ENCODE measurements at regions not wholly inside any gene's neighbourhood (a gene's known extent, or its start where the extent isn't known, plus 50 kb on each side); places are given as distances from the start of the nearest gene placed in this dataset.

DNA sequence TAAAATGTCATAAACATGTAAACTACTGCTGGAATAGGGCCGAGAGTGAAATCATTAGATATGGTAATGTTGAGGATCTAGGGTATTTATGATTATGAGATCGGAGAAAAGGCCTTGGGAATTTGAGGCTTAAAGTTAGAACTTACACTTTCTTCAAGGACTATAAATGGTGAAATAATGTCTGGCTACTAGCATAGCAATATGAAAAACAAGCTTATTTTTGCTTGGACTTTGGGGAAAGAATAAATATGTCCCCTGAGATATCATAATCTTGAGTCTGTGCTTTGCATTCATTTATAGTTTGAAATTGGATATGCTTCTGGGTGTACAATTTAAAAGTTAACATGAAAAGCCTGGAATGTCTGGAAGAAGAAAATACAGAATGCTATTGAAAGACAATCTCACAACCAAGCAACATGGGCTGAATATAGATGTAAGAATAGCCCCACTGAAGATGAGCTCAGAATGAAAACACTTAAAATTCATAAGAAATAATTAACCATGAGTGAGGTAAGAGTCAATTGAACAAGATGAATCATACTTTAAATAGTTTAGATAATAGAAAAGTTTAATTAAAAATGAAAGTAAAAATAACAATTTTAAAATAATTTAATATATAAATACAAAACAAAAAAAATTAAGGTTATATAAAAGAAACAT is 1555.4 kb upstream of the MIR17HG start:
- Histone ChIP-seq H3K4me3 (ENCODE audit: control insufficient read depth in 1 of 7, extremely low read depth in 1 of 7, insufficient read depth in 4 of 7, low read depth in 2 of 7, low read length in 6 of 7) (no peak overlapping the region), H3K4me1 (ENCODE audit: control extremely low read depth in 1 of 4, control insufficient read depth in 4 of 4, insufficient read depth in 4 of 4, low read length in 3 of 4) (no peaks in the 10 kb centered on the region), H3K9me3 (ENCODE audit: control extremely low read depth in 1 of 5, control insufficient read depth in 4 of 5, insufficient read depth in 2 of 5, low read depth in 1 of 5, low read length in 4 of 5) (no peaks in the 10 kb centered on the region), H3K36me3 (ENCODE audit: control insufficient read depth in 4 of 4, insufficient read depth in 4 of 4, low read length in 3 of 4) (no peaks in the 10 kb centered on the region), H3K27ac (ENCODE audit: insufficient read depth in 1 of 2, low read depth in 1 of 2, low read length in 2 of 2, poor library complexity in 1 of 2, severe bottlenecking in 2 of 2) (no peak overlapping the region), H3K27me3 (replicated peaks in 2 of 5; ENCODE audit: control insufficient read depth in 4 of 5, insufficient read depth in 5 of 5, low read length in 4 of 5) (no peaks in the 10 kb centered on the region)
- POLR2A ChIA-PET: no interaction called here
- DNase-seq: no peak
- 100% methylated on average over 2 of the region's 2 CpGs for WGBS (ENCODE audit: insufficient coverage)
- CTCF ChIA-PET: no interaction called here

DNA sequence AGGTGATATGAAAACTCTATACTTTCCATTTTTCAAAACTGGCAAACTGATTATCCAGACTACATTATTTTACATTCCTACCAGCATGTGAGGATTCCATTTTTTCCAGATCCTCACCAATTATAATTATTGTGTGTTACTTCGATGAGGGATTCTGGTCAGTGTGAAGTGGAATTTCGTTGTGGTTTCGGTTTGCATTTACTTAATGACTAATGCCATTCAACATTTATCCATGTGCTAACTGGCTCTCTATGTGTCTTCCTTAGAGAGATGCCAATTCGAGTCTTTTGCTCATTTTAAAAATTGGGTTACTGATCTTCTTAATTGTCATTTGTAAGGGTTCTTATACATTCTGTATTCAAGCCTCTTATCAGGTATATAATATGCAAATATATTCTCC is 1551.3 kb upstream of the MIR17HG start:
- Histone ChIP-seq H3K36me3 (ENCODE audit: control insufficient read depth in 4 of 4, insufficient read depth in 4 of 4, low read length in 3 of 4) (no peaks in the 10 kb centered on the region), H3K4me1 (ENCODE audit: control extremely low read depth in 1 of 4, control insufficient read depth in 4 of 4, insufficient read depth in 4 of 4, low read length in 3 of 4) (no peaks in the 10 kb centered on the region), H3K27me3 (replicated peaks in 2 of 5; ENCODE audit: control insufficient read depth in 4 of 5, insufficient read depth in 5 of 5, low read length in 4 of 5) (no peaks in the 10 kb centered on the region), H3K27ac (ENCODE audit: insufficient read depth in 1 of 2, low read depth in 1 of 2, low read length in 2 of 2, poor library complexity in 1 of 2, severe bottlenecking in 2 of 2) (no peak overlapping the region), H3K4me3 (ENCODE audit: control insufficient read depth in 1 of 7, extremely low read depth in 1 of 7, insufficient read depth in 4 of 7, low read depth in 2 of 7, low read length in 6 of 7) (no peak overlapping the region), H3K9me3 (ENCODE audit: control extremely low read depth in 1 of 5, control insufficient read depth in 4 of 5, insufficient read depth in 2 of 5, low read depth in 1 of 5, low read length in 4 of 5) (peaks cover 0 to 3% (median 0%) of the 10 kb centered on the region in 5 experiments)
- ChIA-PET POLR2A (no interaction called here), CTCF (no interaction called here)
- no peak for DNase-seq
- WGBS (ENCODE audit: insufficient coverage): no CpG with 5 or more reads among the region's 4 CpGs

DNA sequence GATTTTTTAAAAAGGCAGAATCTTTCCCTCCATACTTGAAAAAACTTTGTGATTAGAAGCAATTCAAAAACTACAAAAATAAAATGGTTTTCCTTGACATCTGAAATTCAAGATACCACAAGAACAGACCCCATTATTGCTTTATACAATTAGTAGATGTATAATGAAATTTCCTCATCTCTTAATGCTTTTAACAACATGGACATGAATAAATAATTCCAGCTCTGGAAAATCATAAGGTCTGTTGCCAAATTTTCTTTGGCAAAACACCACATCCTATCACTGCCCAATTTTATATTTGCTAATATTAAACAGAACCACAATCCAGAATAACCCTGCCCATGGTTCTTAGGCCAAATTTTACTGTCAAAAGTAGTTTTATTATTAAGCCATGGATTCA is 1543.6 kb upstream of the MIR17HG start:
- CTCF ChIA-PET: no interaction called here

DNA sequence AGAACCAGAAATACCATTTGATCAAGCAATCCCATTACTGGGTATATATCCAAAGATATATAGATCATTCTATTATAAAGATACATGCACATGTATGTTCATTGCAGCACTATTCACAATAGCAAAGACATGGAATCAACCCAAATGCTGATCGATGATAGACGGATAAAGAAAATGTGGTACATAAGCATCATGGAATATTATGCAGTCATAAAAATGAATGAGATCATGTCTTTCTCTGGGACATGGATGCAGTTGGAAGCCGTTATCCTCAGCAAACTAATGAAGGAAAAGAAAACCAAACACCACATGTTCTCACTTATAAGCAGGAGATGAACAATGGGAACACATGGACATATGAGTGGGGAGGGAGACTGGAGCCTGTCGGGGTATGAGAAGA is 1540.9 kb upstream of the MIR17HG start:
- ChIA-PET CTCF (no interaction called here), POLR2A (no interaction called here)
- DNase-seq: no peak

More for the DNA sequence above, 1543.6 kb upstream of the MIR17HG start:
- Histone ChIP-seq H3K27me3 (replicated peaks in 2 of 5; ENCODE audit: control insufficient read depth in 4 of 5, insufficient read depth in 5 of 5, low read length in 4 of 5) (no peaks in the 10 kb centered on the region), H3K4me3 (ENCODE audit: control insufficient read depth in 1 of 7, extremely low read depth in 1 of 7, insufficient read depth in 4 of 7, low read depth in 2 of 7, low read length in 6 of 7) (no peak overlapping the region), H3K4me1 (ENCODE audit: control extremely low read depth in 1 of 4, control insufficient read depth in 4 of 4, insufficient read depth in 4 of 4, low read length in 3 of 4) (no peaks in the 10 kb centered on the region), H3K27ac (ENCODE audit: insufficient read depth in 1 of 2, low read depth in 1 of 2, low read length in 2 of 2, poor library complexity in 1 of 2, severe bottlenecking in 2 of 2) (no peak overlapping the region), H3K36me3 (ENCODE audit: control insufficient read depth in 4 of 4, insufficient read depth in 4 of 4, low read length in 3 of 4) (no peaks in the 10 kb centered on the region), H3K9me3 (ENCODE audit: control extremely low read depth in 1 of 5, control insufficient read depth in 4 of 5, insufficient read depth in 2 of 5, low read depth in 1 of 5, low read length in 4 of 5) (peaks cover 0 to under 1% (median 0%) of the 10 kb centered on the region in 5 experiments)
- POLR2A ChIA-PET: no interaction called here
- no peak for DNase-seq

DNA sequence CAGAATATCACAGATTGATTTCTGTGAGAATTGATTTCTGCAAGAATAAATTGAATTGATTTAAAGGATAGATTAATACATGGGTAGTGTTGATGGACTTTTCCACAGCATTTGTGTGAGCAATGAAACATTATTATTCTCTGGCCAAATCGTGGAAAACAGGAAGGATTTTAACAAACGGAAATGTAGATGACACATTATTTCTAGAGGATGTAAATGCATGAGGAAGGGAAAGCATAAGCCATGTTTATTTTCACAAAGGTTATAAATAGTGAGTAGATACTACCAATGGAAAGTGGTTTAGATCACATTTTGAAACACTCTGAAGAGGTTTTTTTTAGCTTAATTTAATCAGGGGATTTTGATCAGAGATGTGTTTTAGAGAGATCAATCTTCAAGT is 1534.6 kb upstream of the MIR17HG start:
- H3K9me3 ChIP-seq (ENCODE audit: control extremely low read depth in 1 of 5, control insufficient read depth in 4 of 5, insufficient read depth in 2 of 5, low read depth in 1 of 5, low read length in 4 of 5): peaks cover 0 to 1% (median 0%) of the 10 kb centered on the region in 5 experiments
- POLR2A ChIA-PET: no interaction called here

More for the DNA sequence above, 1540.9 kb upstream of the MIR17HG start:
- no peaks in the 10 kb centered on the region for H3K4me1 ChIP-seq (ENCODE audit: control extremely low read depth in 1 of 4, control insufficient read depth in 4 of 4, insufficient read depth in 4 of 4, low read length in 3 of 4)
- no peaks in the 10 kb centered on the region for H3K36me3 ChIP-seq (ENCODE audit: control insufficient read depth in 4 of 4, insufficient read depth in 4 of 4, low read length in 3 of 4)
- no peak overlapping the region for H3K4me3 ChIP-seq (ENCODE audit: control insufficient read depth in 1 of 7, extremely low read depth in 1 of 7, insufficient read depth in 4 of 7, low read depth in 2 of 7, low read length in 6 of 7)
- 100% methylated on average over 1 of the region's 4 CpGs for WGBS (ENCODE audit: insufficient coverage)
- H3K27ac ChIP-seq (ENCODE audit: insufficient read depth in 1 of 2, low read depth in 1 of 2, low read length in 2 of 2, poor library complexity in 1 of 2, severe bottlenecking in 2 of 2): no peak overlapping the region
- H3K27me3 ChIP-seq (replicated peaks in 2 of 5; ENCODE audit: control insufficient read depth in 4 of 5, insufficient read depth in 5 of 5, low read length in 4 of 5): no peaks in the 10 kb centered on the region
- no peaks in the 10 kb centered on the region for H3K9me3 ChIP-seq (ENCODE audit: control extremely low read depth in 1 of 5, control insufficient read depth in 4 of 5, insufficient read depth in 2 of 5, low read depth in 1 of 5, low read length in 4 of 5)

DNA sequence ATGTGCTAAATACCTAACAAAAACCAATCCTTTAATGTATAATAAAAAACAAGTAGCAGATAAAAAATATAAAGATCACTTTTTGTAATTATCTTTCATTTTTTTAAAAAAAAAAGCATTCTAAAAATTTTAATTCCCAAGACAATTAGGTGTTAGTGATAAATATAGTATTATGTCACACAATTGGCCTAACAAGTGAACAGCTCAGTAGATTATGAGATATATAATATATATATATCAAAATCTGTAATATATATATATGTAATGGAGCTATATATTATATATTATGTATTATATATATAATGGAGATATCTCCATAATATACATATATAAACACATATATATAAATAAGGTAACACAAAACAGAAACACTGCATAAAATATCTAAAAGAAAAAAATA is 1531.1 kb upstream of the MIR17HG start:
- Histone ChIP-seq H3K4me3 (ENCODE audit: control insufficient read depth in 1 of 7, extremely low read depth in 1 of 7, insufficient read depth in 4 of 7, low read depth in 2 of 7, low read length in 6 of 7) (no peak overlapping the region), H3K4me1 (ENCODE audit: control extremely low read depth in 1 of 4, control insufficient read depth in 4 of 4, insufficient read depth in 4 of 4, low read length in 3 of 4) (no peaks in the 10 kb centered on the region), H3K27me3 (replicated peaks in 2 of 5; ENCODE audit: control insufficient read depth in 4 of 5, insufficient read depth in 5 of 5, low read length in 4 of 5) (no peaks in the 10 kb centered on the region), H3K9me3 (ENCODE audit: control extremely low read depth in 1 of 5, control insufficient read depth in 4 of 5, insufficient read depth in 2 of 5, low read depth in 1 of 5, low read length in 4 of 5) (peaks cover 0 to 6% (median 0%) of the 10 kb centered on the region in 5 experiments), H3K27ac (ENCODE audit: insufficient read depth in 1 of 2, low read depth in 1 of 2, low read length in 2 of 2, poor library complexity in 1 of 2, severe bottlenecking in 2 of 2) (no peak overlapping the region), H3K36me3 (ENCODE audit: control insufficient read depth in 4 of 4, insufficient read depth in 4 of 4, low read length in 3 of 4) (no peaks in the 10 kb centered on the region)
- no peak for DNase-seq
- ChIA-PET POLR2A (no interaction called here), CTCF (no interaction called here)

More for the DNA sequence above, 1534.6 kb upstream of the MIR17HG start:
- 33% methylated on average over 2 of the region's 2 CpGs for WGBS (ENCODE audit: insufficient coverage)
- Histone ChIP-seq H3K4me1 (ENCODE audit: control extremely low read depth in 1 of 4, control insufficient read depth in 4 of 4, insufficient read depth in 4 of 4, low read length in 3 of 4) (no peaks in the 10 kb centered on the region), H3K27ac (ENCODE audit: insufficient read depth in 1 of 2, low read depth in 1 of 2, low read length in 2 of 2, poor library complexity in 1 of 2, severe bottlenecking in 2 of 2) (no peak overlapping the region), H3K4me3 (ENCODE audit: control insufficient read depth in 1 of 7, extremely low read depth in 1 of 7, insufficient read depth in 4 of 7, low read depth in 2 of 7, low read length in 6 of 7) (no peak overlapping the region), H3K27me3 (replicated peaks in 2 of 5; ENCODE audit: control insufficient read depth in 4 of 5, insufficient read depth in 5 of 5, low read length in 4 of 5) (no peaks in the 10 kb centered on the region), H3K36me3 (ENCODE audit: control insufficient read depth in 4 of 4, insufficient read depth in 4 of 4, low read length in 3 of 4) (no peaks in the 10 kb centered on the region)
- DNase-seq: no peak
- CTCF ChIA-PET: no interaction called here

DNA sequence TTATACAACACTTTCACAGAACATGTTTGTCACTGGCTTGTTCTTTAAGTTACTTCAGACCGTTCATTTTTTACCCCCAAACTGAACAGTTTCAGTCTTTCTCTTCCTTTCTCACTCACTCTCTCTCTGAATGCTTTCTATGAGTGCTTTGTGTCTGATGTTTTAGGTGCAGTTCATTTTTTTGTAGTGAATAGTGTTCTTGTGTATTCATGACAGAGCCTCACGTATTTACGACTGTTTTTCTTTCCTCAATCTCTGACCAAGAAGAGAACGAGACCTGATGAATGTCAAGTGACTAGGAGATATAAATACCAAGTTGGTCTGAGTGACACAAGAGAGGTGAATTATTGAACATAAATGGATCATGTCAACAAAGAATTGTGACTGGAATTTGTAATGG is 1525.0 kb upstream of the MIR17HG start:
- Histone ChIP-seq H3K27me3 (replicated peaks in 2 of 5; ENCODE audit: control insufficient read depth in 4 of 5, insufficient read depth in 5 of 5, low read length in 4 of 5) (no peaks in the 10 kb centered on the region), H3K4me1 (ENCODE audit: control extremely low read depth in 1 of 4, control insufficient read depth in 4 of 4, insufficient read depth in 4 of 4, low read length in 3 of 4) (no peaks in the 10 kb centered on the region), H3K36me3 (ENCODE audit: control insufficient read depth in 4 of 4, insufficient read depth in 4 of 4, low read length in 3 of 4) (no peaks in the 10 kb centered on the region), H3K27ac (ENCODE audit: insufficient read depth in 1 of 2, low read depth in 1 of 2, low read length in 2 of 2, poor library complexity in 1 of 2, severe bottlenecking in 2 of 2) (no peak overlapping the region), H3K9me3 (ENCODE audit: control extremely low read depth in 1 of 5, control insufficient read depth in 4 of 5, insufficient read depth in 2 of 5, low read depth in 1 of 5, low read length in 4 of 5) (peaks cover 0 to 6% (median 0%) of the 10 kb centered on the region in 5 experiments), H3K4me3 (ENCODE audit: control insufficient read depth in 1 of 7, extremely low read depth in 1 of 7, insufficient read depth in 4 of 7, low read depth in 2 of 7, low read length in 6 of 7) (no peak overlapping the region)
- 83% methylated on average over 3 of the region's 4 CpGs for WGBS (ENCODE audit: insufficient coverage)
- no peak for DNase-seq
- CTCF ChIA-PET: no interaction called here
- POLR2A ChIA-PET: no interaction called here
